Natural killer cell (primary cell): ENCODE measurements at regions not wholly inside any gene's neighbourhood (a gene's known extent, or its start where the extent isn't known, plus 50 kb on each side); places are given as distances from the start of the nearest gene placed in this dataset.

ENCODE experiments used
- ATAC-seq, 3 donors: fragments of 150-1000 bp in 2 of 3; fragments of 200-7000 bp in 1 of 3; cut with Tn5 transposase; 1 replicate in 1 of 3; 2 replicates in 2 of 3; pipeline ENCODE4 v1.10.0; 2021; ENCODE audit warnings: mild to moderate bottlenecking in 2 of 3, moderate library complexity in 2 of 3
- DNase-seq, 2 donors: peaks; one replicate each; pipeline versions ENCODE4 v3.0.0 to v3.0.0-alpha.2; 2013 to 2021; ENCODE audit warnings: mixed read lengths in 1 of 2
- H3K27ac ChIP-seq: one replicate; pipeline ENCODE4 v1.5.1; 2013; ENCODE audit warnings: mild to moderate bottlenecking, low read length
- H3K27me3 ChIP-seq: one replicate; pipeline ENCODE4 v1.6.1; 2013; ENCODE audit warnings: low read length; ENCODE audit not compliant: control insufficient read depth, insufficient read depth
- H3K36me3 ChIP-seq: one replicate; pipeline ENCODE4 v1.6.1; 2013; ENCODE audit warnings: low read length; ENCODE audit not compliant: control insufficient read depth, insufficient read depth
- H3K4me1 ChIP-seq: one replicate; pipeline ENCODE4 v1.6.1; 2013; ENCODE audit warnings: low read length; ENCODE audit not compliant: control insufficient read depth, insufficient read depth
- H3K4me3 ChIP-seq: one replicate; pipeline ENCODE4 v1.5.1; 2013; ENCODE audit warnings: low read length
- H3K9me3 ChIP-seq: one replicate; pipeline ENCODE4 v1.6.1; 2013; ENCODE audit warnings: low read length; ENCODE audit not compliant: control insufficient read depth, insufficient read depth
- H3K27ac Mint-ChIP-seq, 2 donors: one replicate each; pipeline ENCODE4 v1.8.0; 2022; ENCODE audit warnings: mild to moderate bottlenecking in 2 of 2, mixed read lengths in 2 of 2, moderate library complexity in 1 of 2
- H3K27me3 Mint-ChIP-seq, 2 donors: one replicate each; pipeline ENCODE4 v1.8.0; 2022; ENCODE audit warnings: low read depth in 2 of 2, mixed read lengths in 2 of 2
- H3K36me3 Mint-ChIP-seq: one replicate; pipeline ENCODE4 v1.8.0; 2022; ENCODE audit warnings: mixed read lengths
- H3K4me1 Mint-ChIP-seq, 2 donors: one replicate each; pipeline ENCODE4 v1.8.0; 2022; ENCODE audit warnings: mixed read lengths in 2 of 2
- H3K4me3 Mint-ChIP-seq: one replicate; pipeline ENCODE4 v1.8.0; 2022; ENCODE audit warnings: mild to moderate bottlenecking, moderate library complexity, mixed read lengths
- H3K9me3 Mint-ChIP-seq, 2 donors: one replicate each; pipeline ENCODE4 v1.8.0; 2022; ENCODE audit warnings: mixed read lengths in 2 of 2
- CTCF ChIP-seq: fragments of 200-600 bp; IDR thresholded peaks from one replicate; pipeline ENCODE4 v1.8.0; 2022; ENCODE audit warnings: antibody characterized with exemption
- WGBS: methylation state at CpG from one replicate; pipeline ENCODE4 v1.1.7; 2013; ENCODE audit warnings: missing lambda C conversion rate; ENCODE audit not compliant: insufficient coverage; 5-methylcytosine and 5-hydroxymethylcytosine counted together
- intact Hi-C: fragments of 100-400 bp; cut with micrococcal nuclease; formaldehyde crosslinking; loops from one replicate; pipeline ENCODE4 v1.14.2; 2022

DNA sequence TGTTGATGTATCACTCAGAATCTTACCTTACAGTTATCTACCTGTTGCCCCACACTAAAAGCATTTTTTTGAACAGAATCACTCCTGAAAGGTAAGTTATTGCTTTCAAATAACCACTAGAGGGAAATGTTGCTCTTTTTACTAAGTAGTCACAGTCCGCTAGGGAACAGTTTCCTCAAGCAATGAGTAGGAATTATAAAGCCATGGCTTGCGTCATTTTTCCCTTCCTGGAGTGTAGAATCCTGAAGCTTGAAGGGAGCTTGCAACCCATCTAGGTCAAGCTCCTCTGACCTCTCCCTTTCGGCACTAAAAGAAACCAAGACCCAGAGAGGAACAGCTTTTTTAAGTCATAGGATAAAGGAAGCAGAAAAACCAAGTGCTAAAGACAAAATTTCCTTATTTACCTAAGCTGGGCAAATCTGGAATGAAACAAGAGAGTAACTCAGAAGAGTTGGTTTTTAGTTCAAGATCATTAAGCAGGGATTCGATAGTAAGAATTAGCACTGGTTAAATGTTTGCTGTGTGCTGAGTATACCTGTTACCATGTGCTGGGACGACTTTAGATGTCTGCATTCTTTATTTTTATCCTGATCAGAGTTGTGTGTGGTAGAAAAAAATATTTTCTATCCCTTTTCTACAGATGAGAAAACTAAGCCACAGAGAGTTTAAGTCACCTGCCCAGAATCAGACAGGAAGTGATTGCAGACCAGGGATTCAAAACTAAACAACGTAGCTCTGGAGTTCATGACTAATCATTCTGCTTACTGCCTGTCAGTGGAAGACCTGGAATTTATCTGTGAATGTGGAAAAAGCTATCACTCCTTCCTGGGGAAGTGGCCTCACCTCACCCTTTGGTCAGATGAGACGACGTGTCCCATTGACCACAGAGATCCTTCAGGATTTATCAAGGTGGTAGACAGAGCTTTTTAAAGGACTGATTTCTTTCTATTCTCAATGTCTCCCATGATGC lies 631.5 kb downstream of the RAB28 start:
- TF ChIP-seq CTCF, result no peak
- intact Hi-C loops, result no loop called here
- Histone ChIP-seq H3K4me1 (no peaks in the 10 kb centered on the region), H3K27ac (no peak overlapping the region), H3K4me3 (no peak overlapping the region), H3K9me3 (no peaks in the 10 kb centered on the region), H3K36me3 (no peaks in the 10 kb centered on the region), H3K27me3 (peaks cover 3% of the 10 kb centered on the region)
- no peak for ATAC-seq
- H3K9me3 Mint-ChIP-seq, result no peaks in the 10 kb centered on the region
- H3K27me3 Mint-ChIP-seq, result no peaks in the 10 kb centered on the region
- WGBS, result 28% methylated on average over 7 of the region's 8 CpGs
- H3K36me3 Mint-ChIP-seq, result no peaks in the 10 kb centered on the region
- no peak overlapping the region for H3K27ac Mint-ChIP-seq
- H3K4me1 Mint-ChIP-seq, result no peaks in the 10 kb centered on the region
- peak in 1 of 2 donors; percentile 1 for DNase-seq
- H3K4me3 Mint-ChIP-seq, result no peak overlapping the region

DNA sequence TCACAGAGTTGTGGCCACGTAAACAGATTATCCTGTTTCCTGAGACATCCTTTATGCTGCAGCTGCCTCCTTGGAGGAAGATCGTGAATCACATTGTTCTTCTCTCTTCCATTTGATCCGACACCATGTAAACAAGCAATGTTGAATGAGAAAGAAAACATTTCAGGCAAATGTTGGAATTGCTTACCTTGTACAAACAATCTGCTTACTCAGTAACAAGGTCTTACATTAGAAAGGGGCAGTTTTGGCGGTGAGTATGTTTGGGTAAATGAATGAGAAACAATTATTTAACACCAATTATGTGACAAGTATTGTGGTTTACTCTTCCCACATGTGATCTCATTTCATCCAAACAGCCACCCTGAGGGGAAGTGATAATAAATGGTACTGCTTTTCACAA lies 637.8 kb downstream of the RAB28 start:
- Mint-ChIP-seq H3K9me3 (peaks cover 0 to 2% of the 10 kb centered on the region in 2 donors), H3K27ac (no peak overlapping the region), H3K36me3 (no peaks in the 10 kb centered on the region), H3K4me3 (no peak overlapping the region), H3K27me3 (no peaks in the 10 kb centered on the region), H3K4me1 (no peaks in the 10 kb centered on the region)
- ATAC-seq, result no peak
- H3K27me3 ChIP-seq, result peaks cover 3% of the 10 kb centered on the region
- H3K4me1 ChIP-seq, result no peaks in the 10 kb centered on the region
- 57% methylated on average over 3 of the region's 4 CpGs for WGBS
- no peak overlapping the region for H3K4me3 ChIP-seq
- no peak overlapping the region for H3K27ac ChIP-seq
- no peaks in the 10 kb centered on the region for H3K9me3 ChIP-seq
- intact Hi-C loops, result no loop called here
- TF ChIP-seq CTCF, result no peak
- DNase-seq, result no peak
- H3K36me3 ChIP-seq, result no peaks in the 10 kb centered on the region

- TF ChIP-seq CTCF, result no peak
- Mint-ChIP-seq H3K36me3 (no peaks in the 10 kb centered on the region), H3K4me3 (no peak overlapping the region), H3K4me1 (no peaks in the 10 kb centered on the region), H3K27ac (no peak overlapping the region), H3K9me3 (peaks cover 4 to 6% of the 10 kb centered on the region in 2 donors), H3K27me3 (no peaks in the 10 kb centered on the region)
- no peaks in the 10 kb centered on the region for H3K9me3 ChIP-seq
- no peak overlapping the region for H3K4me3 ChIP-seq
- peaks cover 3% of the 10 kb centered on the region for H3K27me3 ChIP-seq
- no CpG with 5 or more reads among the region's 2 CpGs for WGBS
- H3K4me1 ChIP-seq, result no peaks in the 10 kb centered on the region
- DNase-seq (no peak), ATAC-seq (no peak)
- no peak overlapping the region for H3K27ac ChIP-seq
- intact Hi-C loops, result no loop called here
- H3K36me3 ChIP-seq, result no peaks in the 10 kb centered on the region
These were observed 640.0 kb downstream of the RAB28 start for GRCh38 chr4:12844141-12844540.

DNA sequence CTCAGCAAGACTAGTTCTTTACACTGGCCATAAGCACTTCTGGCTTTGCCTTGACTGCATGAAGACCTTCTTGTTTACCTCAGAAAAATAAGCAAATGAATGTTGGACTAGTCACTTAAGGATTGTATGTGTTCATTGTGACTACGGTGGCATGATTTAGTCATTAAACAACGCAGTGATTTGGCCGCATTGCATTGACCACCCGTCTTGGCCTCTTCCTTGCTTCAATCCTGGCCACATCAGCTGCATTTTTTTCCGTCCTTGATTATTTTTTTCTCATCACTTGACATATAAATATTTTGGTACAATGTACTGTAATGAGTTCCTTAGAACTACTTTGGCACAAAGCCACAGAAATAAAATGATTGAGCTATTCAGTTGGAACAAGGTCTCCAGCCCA lies 656.2 kb downstream of the RAB28 start:
- TF ChIP-seq CTCF, result no peak
- no peaks in the 10 kb centered on the region for H3K27me3 Mint-ChIP-seq
- DNase-seq (no peak), ATAC-seq (no peak)
- no peaks in the 10 kb centered on the region for H3K27me3 ChIP-seq
- H3K27ac ChIP-seq, result no peak overlapping the region
- intact Hi-C loops, result no loop called here
- no peak overlapping the region for H3K4me3 Mint-ChIP-seq
- H3K9me3 Mint-ChIP-seq, result peaks cover 3 to 13% of the 10 kb centered on the region in 2 donors
- H3K4me3 ChIP-seq, result no peak overlapping the region
- no peaks in the 10 kb centered on the region for H3K36me3 ChIP-seq
- H3K4me1 Mint-ChIP-seq, result no peaks in the 10 kb centered on the region
- H3K9me3 ChIP-seq, result no peaks in the 10 kb centered on the region
- 93% methylated on average over 4 of the region's 5 CpGs for WGBS
- H3K4me1 ChIP-seq, result no peaks in the 10 kb centered on the region
- no peak overlapping the region for H3K27ac Mint-ChIP-seq
- H3K36me3 Mint-ChIP-seq, result no peaks in the 10 kb centered on the region
